Epithelial cell of proximal tubule (primary cell): ENCODE measurements at regions not wholly inside any gene's neighbourhood (a gene's known extent, or its start where the extent isn't known, plus 50 kb on each side); places are given as distances from the start of the nearest gene placed in this dataset.

Experiments used
- DNase-seq: peaks from one replicate; pipeline ENCODE4 v3.0.0-alpha.2; 2011; ENCODE audit warnings: low read depth
- H3K4me3 ChIP-seq: 2 replicates; pipeline ENCODE4 v1.5.1; 2011; ENCODE audit warnings: low read depth, mild to moderate bottlenecking, low read length
- TF ChIP-seq, protein P1 (sequence below): conservative IDR thresholded peaks from 2 replicates; pipeline ENCODE4 v1.5.1; 2012; ENCODE audit warnings: low read depth, mild to moderate bottlenecking, low read length

DNA sequence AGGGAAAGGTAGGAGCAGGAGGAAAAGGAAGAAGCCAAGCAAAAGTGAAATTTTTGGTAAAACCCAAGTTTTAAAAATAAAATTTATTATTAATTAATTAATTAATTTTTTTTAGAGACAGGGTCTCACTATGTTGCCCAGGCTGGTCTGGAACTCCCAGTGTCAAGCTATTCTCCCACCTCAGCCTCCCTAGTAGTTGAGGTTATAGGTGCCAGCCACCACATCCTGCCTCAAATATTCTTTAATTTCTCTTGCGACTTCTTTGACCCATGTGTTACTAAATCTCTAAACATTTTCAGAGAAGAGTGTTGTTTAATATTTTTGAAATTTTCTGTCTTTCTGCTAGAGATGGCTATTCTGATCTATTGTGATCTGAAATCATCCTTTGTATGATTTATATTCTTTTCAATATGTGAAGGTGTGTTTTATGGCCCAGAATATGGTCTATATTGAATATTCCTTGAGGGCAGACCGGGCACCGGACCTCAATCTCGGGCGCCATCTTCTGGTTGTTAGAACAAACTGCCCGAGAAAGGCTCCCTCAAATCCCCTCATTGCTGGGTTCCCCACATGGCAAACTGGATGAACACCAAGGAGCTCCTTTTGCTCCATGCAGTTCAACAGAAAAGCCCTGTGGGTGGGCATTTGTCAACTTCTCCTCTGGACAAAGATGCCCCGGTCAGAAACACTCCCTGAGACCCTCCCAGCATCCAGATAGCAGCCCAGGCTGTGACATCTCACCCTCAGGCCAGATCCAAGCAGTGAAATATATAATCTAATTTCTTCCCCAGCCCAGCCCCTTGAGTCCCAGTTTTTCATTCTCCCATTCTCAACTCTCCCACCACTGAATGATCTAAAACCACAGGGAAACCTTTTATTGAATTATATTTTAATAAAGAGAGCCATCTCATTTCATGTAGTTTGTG, 110.5 kb downstream of the ASCL4 start:
- H3K4me3 ChIP-seq: no peak overlapping the region
- DNase-seq: peak; percentile 9
- TF ChIP-seq, protein P1, sequence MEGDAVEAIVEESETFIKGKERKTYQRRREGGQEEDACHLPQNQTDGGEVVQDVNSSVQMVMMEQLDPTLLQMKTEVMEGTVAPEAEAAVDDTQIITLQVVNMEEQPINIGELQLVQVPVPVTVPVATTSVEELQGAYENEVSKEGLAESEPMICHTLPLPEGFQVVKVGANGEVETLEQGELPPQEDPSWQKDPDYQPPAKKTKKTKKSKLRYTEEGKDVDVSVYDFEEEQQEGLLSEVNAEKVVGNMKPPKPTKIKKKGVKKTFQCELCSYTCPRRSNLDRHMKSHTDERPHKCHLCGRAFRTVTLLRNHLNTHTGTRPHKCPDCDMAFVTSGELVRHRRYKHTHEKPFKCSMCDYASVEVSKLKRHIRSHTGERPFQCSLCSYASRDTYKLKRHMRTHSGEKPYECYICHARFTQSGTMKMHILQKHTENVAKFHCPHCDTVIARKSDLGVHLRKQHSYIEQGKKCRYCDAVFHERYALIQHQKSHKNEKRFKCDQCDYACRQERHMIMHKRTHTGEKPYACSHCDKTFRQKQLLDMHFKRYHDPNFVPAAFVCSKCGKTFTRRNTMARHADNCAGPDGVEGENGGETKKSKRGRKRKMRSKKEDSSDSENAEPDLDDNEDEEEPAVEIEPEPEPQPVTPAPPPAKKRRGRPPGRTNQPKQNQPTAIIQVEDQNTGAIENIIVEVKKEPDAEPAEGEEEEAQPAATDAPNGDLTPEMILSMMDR: peak; percentile 82

DNA sequence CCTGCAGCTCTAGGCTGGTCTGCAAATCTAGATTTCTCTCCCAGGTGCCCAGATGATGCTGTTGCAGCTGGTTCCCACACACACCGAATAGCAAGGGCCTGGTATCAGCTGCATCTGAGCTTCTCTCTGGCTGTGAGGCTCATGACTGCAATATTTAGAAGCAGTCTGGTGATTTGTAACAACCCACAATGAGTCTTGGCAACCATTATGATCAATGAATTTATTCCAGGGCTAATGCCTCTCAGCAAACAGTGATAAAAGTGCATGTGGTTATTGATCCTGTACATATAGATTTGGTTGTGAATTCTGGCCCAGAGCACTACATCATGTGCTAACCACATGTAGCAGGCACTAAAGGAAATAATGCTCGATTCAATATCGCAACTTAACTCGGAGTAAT, 114.3 kb downstream of the ASCL4 start:
- no peak overlapping the region for H3K4me3 ChIP-seq
- no peak for DNase-seq
- TF ChIP-seq, protein P1: no peak

DNA sequence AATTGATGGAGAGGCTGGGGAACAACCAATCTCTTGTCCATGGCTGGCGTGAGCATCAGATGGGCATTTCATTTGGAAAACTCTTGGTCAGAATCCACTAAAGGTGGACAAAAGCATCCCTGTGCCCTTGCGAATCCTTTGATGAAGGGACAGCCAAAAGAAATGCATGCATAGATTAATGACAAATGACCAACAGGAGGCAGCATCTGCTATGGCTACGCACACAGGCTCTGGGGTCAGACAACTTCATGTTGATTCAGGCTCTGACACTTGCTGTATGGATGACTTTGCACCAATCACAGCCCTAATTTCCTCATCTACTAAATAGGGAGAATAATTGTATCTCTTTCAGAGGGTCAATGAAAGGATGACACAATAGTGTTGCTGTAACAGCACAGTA, 117.5 kb downstream of the ASCL4 start:
- DNase-seq: no peak
- no peak overlapping the region for H3K4me3 ChIP-seq
- TF ChIP-seq, protein P1: peak; percentile 47

DNA sequence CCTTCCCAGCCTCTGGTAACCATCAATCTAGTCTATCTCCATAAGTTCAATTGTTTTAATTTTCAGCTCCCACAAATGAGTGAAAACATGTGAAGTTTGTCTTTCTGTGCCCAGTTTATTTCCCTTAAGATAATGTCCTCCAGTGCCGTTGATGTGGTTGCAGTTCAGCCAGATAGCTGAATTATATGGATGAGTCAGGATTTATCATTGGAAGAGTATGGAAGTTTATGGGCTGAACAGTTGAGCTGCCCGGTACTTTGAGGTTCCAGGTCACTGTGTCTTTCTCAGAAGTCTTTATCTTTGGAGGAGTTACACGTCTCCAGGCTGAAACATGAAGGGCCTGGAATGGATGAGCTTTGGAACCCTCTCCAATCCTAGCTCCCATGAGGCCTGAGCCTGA, 120.1 kb downstream of the ASCL4 start:
- DNase-seq: no peak
- H3K4me3 ChIP-seq: no peak overlapping the region
- TF ChIP-seq, protein P1: no peak

DNA sequence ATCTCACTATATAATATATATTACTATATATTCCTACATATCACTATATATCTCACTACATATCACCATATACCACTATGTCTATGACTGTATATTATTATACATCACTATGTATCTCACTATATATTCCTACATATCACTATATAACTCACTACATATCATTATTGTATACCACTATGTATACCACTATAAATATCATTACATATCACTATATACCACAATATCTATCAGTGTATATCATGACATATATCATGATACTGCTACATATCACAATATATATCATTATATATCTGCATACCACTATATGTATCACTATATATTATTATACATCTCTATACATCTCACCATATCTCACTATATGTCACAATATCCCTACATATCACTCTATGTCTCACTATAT, 121.5 kb downstream of the ASCL4 start:
- TF ChIP-seq, protein P1: no peak
- no peak for DNase-seq
- no peak overlapping the region for H3K4me3 ChIP-seq

DNA sequence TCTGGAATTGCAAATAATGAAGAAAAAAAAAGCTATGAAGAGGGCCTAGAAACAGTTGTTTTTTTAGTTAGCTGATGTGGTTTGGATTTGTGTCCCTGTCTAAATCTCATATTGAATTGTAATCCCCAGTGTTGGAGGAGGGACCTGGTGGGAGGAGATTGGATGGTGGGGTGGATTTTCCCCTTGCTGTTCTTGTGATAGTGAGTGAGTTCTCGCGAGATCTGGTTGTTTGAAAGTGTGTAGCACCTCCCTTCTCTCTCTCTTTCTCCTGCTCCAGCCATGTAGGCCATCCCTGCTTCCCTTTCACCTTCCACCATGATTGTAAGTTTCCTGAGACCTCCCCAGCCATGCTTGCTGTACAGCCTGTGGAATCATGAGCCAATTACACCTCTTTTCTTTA, 126.1 kb downstream of the ASCL4 start:
- H3K4me3 ChIP-seq: no peak overlapping the region
- DNase-seq: no peak
- TF ChIP-seq, protein P1: no peak
